Stimulated activated CD4-positive, alpha-beta T cell treated with anti-CD3 and anti-CD28 coated beads, Interleukin-2, amount 100 ng/mL, for 24 hours (primary cell): ENCODE measurements at regions not wholly inside any gene's neighbourhood (a gene's known extent, or its start where the extent isn't known, plus 50 kb on each side); places are given as distances from the start of the nearest gene placed in this dataset.
"Not testable (repeated sequence)": the region's sequence is repeated elsewhere in the genome, so short reads cannot be mapped to it uniquely, and the experiment has no call there.

Source experiments
- DNase-seq, 2 donors: peaks; one replicate each; pipeline ENCODE4 v3.0.0-alpha.2; 2020

DNA sequence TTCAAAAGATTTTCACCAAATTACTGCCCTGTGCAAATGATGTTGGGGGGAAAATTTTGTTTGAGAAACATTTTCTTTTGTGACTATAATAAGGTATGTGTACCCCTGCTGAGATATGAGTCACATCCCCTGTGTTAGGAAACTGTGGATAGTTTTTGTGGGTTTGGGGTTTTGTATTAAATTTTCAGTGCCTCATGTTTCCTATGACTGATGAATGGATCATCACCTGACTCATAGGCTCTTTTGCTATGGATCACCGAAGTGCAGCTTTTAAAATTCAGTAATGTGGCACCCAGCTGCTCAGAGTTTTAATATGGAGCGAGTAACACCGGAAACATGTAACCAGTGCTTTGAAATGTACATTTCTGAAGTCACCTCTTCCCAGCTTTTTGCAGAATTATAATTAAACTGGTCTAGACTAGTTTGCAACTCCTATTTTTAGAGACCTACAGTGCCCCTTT is 167.4 kb upstream of the HMGA2 start:
- DNase-seq: no peak

DNA sequence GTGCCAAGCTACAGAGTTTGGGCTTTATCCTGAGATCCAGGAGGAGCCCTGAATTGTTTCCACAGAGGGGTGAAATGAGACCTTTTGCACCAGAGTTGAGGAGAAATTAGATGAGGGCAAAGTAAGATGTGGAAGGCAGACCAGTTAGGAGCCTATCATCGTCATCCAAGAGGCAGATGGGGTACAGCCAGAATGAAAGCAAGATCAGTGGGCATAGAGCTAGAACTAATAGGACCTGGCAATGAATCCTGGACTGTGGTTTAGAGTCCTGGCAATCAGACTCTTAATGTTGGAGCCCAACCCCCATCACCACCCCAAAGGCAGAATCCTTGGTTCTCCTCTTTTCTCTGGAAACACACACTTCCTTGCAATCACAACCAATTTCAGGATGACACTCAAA is 166.6 kb upstream of the HMGA2 start:
- DNase-seq: no peak

DNA sequence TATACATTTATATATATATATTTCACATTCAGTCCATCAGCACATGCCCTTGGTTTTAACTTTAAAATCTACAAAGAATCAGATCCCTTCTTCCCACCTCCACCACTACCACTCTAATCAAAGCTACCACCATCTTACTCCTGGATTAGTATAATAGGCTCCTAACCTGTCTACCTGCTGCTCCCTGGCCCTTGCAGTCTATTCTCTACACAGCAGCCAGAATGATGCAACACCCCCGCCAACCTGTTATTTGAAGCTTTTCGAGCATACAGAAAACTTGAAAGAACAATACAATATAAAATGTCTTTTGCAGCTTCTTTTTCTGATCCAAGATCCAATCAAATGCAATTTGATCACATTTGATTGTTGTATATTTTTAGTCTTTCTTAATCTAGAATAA is 165.9 kb upstream of the HMGA2 start:
- no peak for DNase-seq

DNA sequence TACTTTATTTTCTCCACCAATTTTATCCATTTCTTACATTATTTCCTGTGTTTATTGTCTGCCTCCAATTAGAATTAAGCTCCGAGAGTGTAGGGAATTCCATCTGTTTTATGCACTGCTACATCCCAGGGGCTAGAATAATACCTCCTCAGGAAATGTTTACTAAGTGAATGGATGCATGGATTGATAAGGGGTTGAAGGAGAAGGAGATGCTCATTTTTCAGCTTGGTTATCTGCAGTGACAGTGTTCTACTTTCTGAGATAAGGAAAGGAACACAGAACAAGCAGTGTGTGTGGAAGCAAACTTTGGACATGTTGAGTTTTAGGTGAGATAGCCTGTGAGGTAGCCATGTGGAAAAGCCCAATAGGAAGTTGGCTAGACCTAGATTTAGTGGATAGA is 164.6 kb upstream of the HMGA2 start:
- DNase-seq: no peak

DNA sequence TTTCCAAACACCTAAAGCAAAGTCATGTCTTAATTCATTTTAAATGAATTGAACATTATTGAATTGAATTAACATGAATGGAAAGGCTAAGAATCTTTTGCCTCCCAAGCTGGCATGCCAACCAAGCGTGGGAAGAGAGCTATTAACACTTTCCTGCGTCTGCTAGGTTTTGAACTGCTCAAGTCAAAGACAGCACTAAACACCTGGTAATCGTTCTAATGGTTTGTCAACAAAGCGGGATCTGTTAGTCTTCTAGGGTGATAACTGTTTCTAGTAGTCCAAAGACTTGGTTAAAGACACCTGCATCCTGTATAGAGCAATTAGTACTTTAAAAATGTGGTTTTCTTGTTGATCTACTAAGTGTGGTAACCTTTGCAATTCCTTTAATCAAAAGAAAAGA is 164.2 kb upstream of the HMGA2 start:
- no peak for DNase-seq

DNA sequence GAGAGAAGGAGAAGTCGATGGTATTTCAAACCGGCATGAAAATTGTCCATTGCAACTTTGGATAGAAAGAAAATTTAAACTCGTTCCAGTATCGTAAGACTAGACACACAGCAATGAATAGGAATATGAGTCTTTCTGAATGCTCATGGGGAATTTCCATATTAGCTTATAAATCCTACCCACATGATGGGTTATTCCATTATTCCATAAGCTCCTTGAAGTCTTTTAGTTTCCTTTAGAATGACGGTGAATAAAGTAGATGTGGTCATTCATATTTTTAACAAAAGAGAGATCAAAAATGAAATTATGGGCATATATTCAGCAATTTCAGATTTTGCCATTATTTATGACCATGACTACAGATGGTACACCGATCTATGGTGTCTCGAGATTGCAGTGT is 163.4 kb upstream of the HMGA2 start:
- DNase-seq: no peak

DNA sequence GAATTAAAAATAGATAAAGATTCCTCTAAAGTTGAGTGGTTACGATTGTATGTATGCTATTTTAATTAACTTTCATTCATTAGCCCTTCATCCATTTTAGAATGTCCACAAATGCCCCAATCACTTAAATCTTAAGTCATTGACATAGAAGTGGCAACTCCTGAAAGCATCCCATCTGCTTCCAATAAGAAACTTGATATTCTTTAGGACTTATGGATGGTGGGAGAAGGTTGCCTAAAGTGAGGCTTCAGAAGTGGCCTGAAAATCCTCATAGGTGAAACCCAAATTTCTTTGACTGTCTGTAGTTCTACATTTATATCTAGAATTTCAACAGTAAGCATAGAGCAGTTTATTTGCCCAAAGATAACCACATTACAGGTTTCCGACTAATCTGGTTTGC is 161.7 kb upstream of the HMGA2 start:
- no peak for DNase-seq

DNA sequence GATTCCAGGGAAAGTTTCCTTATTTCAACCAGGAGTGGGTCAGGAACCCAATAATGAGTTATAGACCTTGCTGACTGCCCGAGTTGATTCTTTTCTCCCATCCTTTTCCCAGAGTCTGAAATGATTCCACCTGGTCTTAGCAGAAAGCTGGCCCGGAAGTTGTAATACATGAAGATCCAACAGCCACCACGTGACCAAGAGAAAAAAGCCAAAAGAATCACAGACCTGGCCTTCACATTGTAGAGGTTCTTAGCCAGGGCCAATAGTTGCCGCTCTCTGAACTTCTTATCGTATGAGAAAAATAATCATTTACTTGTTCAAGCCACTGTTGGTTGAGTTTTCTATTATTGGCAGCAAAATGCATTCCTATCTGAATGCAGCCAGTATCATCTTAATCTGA is 161.2 kb upstream of the HMGA2 start:
- DNase-seq: no peak

DNA sequence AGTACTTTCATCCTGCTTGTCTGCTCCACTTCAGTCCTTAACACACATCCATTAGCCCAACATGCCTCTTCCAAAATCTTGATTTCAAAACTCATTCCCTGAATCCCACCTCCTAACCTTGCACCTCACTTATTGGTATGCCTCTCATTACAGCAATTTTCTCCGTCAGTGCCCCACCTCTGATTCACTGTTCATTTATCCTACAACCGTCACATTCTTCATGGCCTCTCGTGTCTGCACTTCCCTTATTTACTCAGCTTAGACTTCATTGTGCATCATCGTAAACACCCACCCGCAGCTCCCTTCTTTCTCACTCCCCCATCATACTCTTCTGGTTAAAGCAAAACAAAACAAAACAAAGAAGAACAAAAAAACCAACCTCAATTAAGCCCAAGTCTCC is 160.6 kb upstream of the HMGA2 start:
- no peak for DNase-seq

DNA sequence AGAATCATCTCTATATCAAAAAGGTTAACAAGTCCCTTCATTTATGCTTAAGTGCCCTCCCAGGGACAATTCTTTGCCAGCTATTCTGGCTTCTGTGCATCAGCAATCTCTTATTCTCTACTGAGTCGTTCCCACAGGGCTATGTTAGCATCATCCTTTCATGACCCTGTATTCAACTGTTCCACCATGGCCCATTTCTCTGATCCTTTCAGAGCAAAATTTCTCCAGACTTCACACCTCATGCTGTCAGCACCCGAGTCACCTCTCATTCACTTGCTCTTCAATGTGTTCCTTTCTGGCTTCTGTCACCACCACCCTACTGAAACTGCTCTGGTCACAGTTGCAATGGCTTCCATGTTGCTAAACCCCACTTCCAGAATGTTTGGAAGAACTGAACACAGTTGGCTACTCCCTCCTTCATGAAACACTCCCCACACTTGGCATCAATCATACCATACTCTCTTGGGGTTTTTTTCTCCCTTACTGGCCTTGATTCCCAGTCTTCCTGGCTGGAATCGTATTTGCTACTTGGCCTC is 159.5 kb upstream of the HMGA2 start:
- DNase-seq: no peak

DNA sequence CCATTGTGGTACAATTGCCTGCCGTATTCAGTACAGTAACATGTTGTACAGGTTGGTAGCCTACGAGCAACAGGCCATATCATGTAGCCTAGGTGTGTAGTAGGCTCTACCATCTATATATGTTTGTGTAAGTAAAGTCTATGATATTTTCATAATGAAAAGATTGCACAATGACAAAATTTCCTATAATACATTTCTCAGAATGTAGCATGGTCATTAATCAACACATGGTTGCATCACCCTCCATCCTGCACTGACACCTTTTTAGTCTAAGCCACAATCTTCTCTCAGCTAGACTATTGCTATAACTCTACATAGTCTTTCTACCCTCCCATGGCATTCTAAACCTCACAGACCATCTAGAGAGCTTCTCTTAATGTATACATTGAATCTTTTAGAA is 158.5 kb upstream of the HMGA2 start:
- no peak for DNase-seq

DNA sequence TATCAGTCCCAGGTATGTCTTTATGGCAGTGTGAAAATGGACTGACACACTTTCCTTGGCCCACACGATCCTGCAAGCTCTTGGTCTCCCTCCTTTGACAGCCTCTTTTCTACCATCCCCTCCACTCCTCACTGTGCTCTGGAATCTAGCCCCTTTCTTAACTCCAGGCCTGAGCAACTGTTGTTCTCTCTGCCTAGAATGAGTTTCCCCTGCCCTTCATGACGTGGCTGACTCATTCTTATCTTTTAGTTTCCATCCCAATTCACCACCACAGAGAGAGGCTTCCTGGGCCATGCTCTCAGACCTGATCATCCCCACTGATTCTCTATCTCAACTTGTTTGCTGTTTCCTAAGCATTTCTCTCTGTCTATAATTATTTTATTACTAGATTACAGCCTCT is 157.4 kb upstream of the HMGA2 start:
- peak in 1 of 2 donors; percentile 16 for DNase-seq

DNA sequence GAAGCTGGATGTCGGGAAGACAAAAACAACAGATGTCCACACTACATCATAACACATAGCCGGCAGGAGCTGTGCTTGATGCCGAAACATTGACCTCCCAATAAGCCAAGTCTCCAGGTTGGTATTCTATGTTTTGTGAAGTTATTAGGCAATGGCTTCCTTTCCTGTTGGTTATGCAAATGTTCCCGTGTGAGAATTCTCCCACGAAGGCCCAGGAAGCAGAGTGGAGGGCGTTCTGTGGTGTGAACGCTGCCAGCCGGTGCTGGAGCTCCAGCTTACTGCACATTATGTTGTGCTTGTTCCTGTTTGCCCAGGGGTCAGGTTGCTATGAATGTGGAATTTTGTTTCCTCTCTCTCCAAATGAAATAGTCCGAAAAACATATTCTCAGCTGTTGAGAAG is 156.4 kb upstream of the HMGA2 start:
- DNase-seq: no peak

DNA sequence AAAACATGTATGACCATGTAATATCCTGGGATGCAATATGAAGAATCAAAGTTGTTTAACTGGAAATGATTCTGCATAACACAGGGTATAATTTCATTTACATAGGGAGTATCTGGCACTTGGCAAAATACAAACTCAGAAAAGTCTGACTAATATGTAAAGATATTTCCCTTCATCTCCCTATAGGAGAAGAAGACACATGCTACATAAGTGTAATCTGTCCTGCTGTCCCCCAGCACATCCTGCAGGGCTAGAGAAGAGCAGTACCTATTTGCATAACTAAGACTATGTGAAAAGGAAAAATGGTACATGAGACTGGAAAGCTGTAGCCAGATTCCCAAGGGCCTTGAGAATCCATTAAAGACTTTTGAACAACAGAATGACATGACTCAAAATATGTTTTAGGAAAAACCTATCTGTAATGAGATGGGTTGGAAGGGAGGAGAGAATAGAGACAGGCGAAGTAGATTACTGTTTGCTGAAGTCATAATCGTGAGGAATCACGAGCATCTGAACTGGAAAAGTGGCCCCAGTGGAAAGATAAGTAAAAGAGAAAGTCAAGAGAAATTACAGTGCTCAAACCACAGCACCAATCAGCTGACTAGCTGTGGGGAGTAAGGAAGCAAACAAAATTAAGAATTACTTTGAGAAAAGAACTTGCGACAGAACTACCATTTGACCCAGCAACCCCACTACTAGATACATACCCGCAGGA is 155.1 kb upstream of the HMGA2 start:
- no peak for DNase-seq

DNA sequence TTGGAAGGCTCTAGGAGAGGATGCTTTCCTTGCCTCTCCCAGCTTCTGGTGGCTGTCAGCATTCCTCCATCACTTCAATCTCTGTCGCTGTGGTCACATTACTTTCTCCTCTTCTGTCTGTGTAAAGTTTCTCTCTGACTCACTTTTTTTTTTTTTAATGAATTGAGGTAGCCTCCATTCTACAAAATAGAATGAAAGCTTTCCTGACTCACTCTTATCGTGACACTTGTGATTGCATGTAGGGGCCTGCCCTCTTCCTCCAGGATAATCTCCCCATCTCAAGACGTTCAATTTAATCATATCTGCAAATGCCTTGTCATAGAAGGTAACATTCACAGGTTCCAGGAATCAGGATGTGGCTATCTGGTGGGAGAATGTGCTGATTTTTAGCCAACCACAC is 153.5 kb upstream of the HMGA2 start:
- DNase-seq: no peak

DNA sequence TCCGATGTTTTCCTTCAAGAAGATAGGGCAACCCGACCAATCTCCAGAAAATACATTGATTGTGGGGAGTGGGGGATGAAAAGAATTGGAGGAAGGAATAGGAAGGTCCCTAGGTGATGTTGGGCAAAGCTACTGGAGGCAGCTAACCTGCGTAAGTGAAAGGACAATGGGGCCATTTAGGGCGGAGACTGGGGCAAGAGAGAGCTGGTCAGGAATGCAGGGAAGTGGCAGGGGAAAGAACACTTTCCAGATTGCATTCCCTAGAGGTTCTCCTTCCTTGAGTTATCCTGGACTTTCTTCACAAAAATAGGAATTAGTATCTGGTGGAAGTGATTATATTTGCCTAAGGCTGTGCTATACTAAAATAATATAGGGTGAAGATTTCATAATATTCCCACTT is 151.8 kb upstream of the HMGA2 start:
- DNase-seq: no peak

DNA sequence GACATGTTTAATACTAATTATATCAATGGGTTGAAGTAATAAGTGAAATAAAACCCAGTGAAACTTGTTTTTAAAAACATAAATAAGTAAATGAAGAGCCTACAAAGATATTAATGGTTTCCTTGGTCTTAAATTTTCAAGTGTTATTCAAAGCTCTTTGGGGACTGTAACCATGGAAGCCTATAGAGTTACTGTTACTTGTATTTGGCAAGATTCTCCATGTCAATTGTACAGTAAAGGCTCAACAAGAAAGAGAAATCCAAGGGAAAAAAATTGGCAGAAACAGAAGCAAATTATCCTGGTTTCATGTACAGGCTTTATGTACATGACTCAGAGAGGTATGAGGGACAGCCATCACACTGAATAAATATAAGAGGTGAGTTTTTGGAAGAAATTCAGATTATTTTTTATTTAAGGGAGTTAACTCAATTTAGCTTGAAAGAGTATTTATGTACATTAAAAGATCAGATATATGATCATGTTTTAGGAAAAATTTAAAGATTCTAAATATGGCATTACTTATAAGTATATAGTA is 151.1 kb upstream of the HMGA2 start:
- DNase-seq: no peak

DNA sequence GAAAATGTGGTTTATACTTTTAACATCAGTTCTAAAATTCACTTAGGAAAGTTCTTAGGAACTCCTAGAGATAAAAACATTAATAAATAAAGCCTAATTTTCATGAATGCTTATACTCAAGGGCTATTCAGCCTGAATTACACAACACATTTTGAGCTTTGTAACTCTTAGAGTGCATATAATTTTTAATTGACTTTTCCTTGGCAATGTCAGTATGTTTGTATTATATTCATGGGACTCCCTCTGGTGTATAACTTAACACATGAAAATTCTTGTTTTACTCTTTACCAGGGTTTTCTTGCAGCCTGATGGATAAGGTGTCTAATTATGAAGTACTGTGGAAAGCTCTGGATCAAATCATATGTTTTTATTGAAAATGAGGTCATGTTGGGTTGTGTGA is 150.6 kb upstream of the HMGA2 start:
- no peak for DNase-seq

DNA sequence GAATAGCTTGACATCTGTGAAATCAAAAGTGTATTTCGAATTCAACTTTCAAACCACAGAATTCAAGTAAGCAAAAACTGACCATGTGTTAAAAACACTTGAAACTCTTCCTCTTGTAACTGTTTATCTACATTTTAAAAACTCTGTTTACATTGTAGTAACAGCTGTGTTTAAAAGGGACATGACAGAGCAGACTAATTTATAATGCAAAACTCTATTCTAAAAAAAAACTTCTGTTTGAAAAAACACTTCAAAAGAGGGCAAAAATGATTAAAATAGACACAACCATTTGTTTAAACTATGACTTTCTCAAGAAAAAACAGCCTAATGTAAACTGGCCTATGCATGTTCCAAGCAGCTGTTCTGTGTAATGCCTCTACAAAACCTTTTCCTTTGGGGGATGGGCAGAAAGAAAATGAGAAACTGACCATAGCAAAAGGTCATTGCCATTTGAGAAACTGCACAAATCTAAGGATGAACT is 149.1 kb upstream of the HMGA2 start:
- DNase-seq: no peak

DNA sequence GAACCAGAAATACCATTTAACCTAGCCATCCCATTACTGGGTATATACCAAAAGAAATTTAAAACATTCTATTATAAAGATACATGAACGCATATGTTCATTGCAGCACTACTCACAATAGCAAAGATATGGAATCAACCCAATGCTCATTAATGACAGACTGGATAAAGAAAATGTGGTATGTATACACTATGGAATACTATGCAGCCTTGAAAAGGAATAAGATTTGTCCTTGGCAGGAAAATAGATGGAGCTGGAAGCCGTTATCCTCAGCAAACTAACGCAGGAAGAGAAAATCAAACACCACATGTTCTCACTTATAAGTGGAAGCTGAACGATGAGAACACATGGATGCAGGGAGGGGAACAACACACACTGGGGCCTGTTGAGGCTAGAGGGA is 146.1 kb upstream of the HMGA2 start:
- DNase-seq: not testable (repeated sequence)

DNA sequence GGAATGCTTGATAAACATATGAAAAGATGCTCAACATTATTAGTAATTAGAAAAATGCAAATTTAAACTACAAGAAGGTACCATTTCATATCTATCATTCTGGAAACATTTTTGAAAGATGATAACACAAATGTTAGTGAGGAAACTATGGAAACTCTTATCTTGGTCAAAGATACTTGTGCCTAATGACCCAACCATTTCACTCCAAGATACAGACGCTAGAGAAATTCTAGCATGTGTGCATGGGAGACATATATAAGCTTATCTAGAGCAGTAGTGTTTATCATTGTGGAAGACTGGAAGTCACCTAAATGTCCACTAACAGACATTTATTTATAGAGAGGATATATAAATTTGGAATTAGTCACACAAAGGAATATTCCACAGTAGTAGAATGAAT is 143.1 kb upstream of the HMGA2 start:
- no peak for DNase-seq

DNA sequence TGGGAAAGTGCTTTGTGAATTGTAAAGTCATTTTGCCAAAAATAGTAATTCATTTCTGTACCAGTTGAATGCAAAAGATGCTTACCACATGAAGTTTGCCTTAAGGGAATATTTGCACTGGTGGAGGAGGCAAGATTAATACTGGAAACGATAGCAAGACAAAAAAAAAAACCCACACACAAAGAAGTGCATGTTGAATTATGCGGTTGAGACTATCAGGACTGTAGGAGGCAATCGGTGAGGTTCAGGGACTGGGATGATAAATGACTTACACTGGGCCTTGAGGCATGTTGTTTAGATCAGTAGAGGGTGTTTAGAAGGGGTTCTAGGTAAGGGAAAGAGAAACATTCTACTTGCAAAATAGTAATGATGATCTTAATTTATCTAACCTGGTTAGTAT is 142.2 kb upstream of the HMGA2 start:
- DNase-seq: no peak

DNA sequence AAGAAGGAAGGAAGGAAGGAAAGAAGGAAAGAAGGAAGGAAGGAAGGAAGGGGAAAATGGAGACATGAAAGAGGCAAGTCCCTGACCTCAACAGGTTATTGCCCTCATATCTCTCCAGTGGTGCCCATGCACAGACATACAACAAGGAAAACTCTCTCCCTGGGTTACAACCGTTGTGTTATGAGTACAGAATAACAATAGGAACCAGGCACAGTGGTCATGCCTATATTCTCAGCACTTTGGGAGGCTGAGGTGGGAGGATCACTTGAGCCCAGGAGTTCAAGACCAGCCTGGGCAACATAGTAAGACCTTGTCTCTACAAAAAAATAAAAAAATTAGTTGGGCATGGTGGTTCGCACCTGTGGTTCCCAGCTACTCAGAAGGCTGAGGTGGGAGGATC is 139.4 kb upstream of the HMGA2 start:
- no peak for DNase-seq

DNA sequence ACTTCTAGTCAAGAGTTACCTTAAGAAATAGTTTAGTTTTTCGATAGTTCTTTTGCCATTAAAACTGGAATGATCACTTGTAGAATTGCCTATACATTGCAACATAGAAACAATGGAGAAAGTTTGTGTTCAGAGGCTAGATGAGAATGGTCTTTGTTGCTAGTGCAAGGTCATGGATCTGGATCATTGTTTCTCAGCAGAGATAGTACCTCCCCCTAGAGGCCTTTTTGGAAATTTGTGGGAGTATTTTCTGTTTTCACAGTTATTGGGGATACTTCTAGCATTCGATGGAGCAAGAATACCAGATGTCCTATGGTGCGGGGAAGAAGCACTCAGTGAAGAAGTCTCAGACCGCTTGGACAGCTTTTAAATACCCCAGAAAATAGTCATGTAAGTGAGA is 138.8 kb upstream of the HMGA2 start:
- DNase-seq: no peak

DNA sequence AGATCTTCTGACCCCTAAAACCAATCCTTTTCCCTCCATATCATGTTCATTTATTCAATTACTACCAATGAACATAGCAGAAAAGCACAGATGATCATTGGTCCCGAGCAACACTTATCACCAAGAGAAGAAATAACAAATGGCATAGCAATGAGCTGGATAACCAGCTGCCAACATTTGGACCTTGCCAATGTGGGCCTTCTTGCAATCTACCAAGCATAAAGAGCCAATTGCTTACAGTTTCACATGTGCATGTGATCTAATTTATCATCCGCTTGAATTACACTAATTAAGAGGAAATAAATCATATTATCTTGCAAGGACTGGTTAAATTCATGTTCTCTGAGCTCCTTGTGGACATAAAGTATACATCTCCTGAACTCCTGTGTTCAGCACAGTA is 134.8 kb upstream of the HMGA2 start:
- DNase-seq: no peak
